PC-9 (cell line): ENCODE measurements at regions not wholly inside any gene's neighbourhood (a gene's known extent, or its start where the extent isn't known, plus 50 kb on each side); places are given as distances from the start of the nearest gene placed in this dataset.
A peak's percentile ranks its signal among the peaks of the same experiment; 100 is the strongest.

Experiments
- BruUV-seq: library from RNA; stranded (reverse); fragments of 400-500 nt; replicated peaks from 2 replicates; lab custom pipeline; 2021; lab: Mats Ljungman, UMichigan
- CTCF ChIA-PET: fragments of 300-600 bp; sonication (Branson Sonifier 250); formaldehyde crosslinking; loops from one replicate; lab custom pipeline; 2022; ENCODE audit warnings: antibody characterized with exemption; lab: Charles Lee
- POLR2A ChIA-PET: fragments of 300-600 bp; sonication (Branson Sonifier 250); formaldehyde crosslinking; loops from one replicate; lab custom pipeline; 2022; ENCODE audit warnings: antibody characterized with exemption; ENCODE audit not compliant: unreplicated experiment; lab: Charles Lee
- DNase-seq, 2 experiments: peaks; one replicate each; pipeline versions ENCODE4 v3.0.0 to v3.0.0-alpha.2; 2015 to 2022; ENCODE audit warnings: mixed read lengths in 1 of 2
- H2AFZ ChIP-seq: fragments of 200-600 bp; sonication (generic); 2 replicates; pipeline ENCODE4 v1.8.1; 2017; ENCODE audit warnings: antibody characterized with exemption
- H3F3A ChIP-seq: fragments of 200-600 bp; sonication (generic); 2 replicates; pipeline ENCODE4 v1.8.1; 2017; ENCODE audit warnings: antibody characterized with exemption, mild to moderate bottlenecking, low read depth; ENCODE audit not compliant: insufficient read depth
- H3K27ac ChIP-seq: fragments of 200-600 bp; sonication (generic); 2 replicates; pipeline ENCODE4 v1.6.1; 2016; ENCODE audit warnings: mixed run types
- H3K27me3 ChIP-seq: fragments of 200-600 bp; sonication (generic); 2 replicates; pipeline ENCODE4 v1.6.1; 2016; ENCODE audit warnings: low read depth, mixed run types; ENCODE audit not compliant: insufficient read depth
- H3K36me3 ChIP-seq: fragments of 200-600 bp; sonication (generic); 2 replicates; pipeline ENCODE4 v1.6.1; 2016; ENCODE audit warnings: low read depth, mixed run types
- H3K4me1 ChIP-seq: fragments of 200-600 bp; sonication (generic); replicated peaks from 2 replicates; pipeline ENCODE4 v1.6.1; 2016; ENCODE audit warnings: mixed run types; ENCODE audit not compliant: insufficient read depth
- H3K4me2 ChIP-seq: fragments of 200-600 bp; sonication (generic); 2 replicates; pipeline ENCODE4 v1.6.1; 2017; ENCODE audit warnings: mixed run types
- H3K4me3 ChIP-seq: fragments of 200-600 bp; sonication (generic); 2 replicates; pipeline ENCODE4 v1.6.1; 2016; ENCODE audit warnings: mixed run types
- H3K79me2 ChIP-seq: fragments of 200-600 bp; sonication (generic); 2 replicates; pipeline ENCODE4 v1.6.1; 2017; ENCODE audit warnings: low read depth, mixed run types
- H3K9me2 ChIP-seq: fragments of 200-600 bp; sonication (generic); 2 replicates; pipeline ENCODE4 v1.8.1; 2017; ENCODE audit warnings: mild to moderate bottlenecking; ENCODE audit not compliant: insufficient read depth
- H3K9me3 ChIP-seq: fragments of 200-600 bp; sonication (generic); 2 replicates; pipeline ENCODE4 v1.8.1; 2016; ENCODE audit warnings: low read depth; ENCODE audit not compliant: insufficient read depth
- H4K20me1 ChIP-seq: fragments of 200-600 bp; sonication (generic); 2 replicates; pipeline ENCODE4 v1.8.1; 2017; ENCODE audit not compliant: insufficient read depth
- CTCF ChIP-seq: fragments of 200-600 bp; sonication (generic); conservative IDR thresholded peaks from 2 replicates; pipeline ENCODE4 v1.6.1; 2017; ENCODE audit warnings: mixed run types, antibody characterized with exemption, mild to moderate bottlenecking, moderate library complexity
- EZH2 ChIP-seq: fragments of 200-600 bp; sonication (generic); IDR thresholded peaks from 2 replicates; pipeline ENCODE4 v1.8.0; 2017; ENCODE audit warnings: antibody characterized with exemption, low read depth
- intact Hi-C: fragments of 100-400 bp; cut with micrococcal nuclease; formaldehyde crosslinking; loops from one replicate; pipeline ENCODE4 v1.10.0; 2022; ENCODE audit not compliant: unreplicated experiment

DNA sequence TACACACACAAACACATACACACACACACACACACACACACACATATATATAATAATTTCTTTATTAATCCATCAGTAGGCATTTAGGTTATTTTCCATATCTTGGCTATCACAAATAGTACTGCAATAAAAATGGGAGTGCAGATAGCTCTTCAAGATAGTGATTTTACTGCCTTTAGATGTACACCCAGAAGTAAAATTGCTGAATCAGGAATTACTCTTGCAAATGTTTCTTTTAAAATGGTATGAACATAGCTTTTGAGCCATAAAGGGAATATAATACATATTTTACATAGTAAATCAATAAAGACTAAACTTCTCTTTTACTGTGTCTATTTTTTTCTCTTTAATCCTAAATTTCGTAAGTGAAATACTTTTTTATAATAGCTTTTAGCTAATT is 1251.1 kb downstream of the ZPLD1 start:
- no peaks in the 10 kb centered on the region for H4K20me1 ChIP-seq
- CTCF ChIA-PET = no interaction called here

GRCh38 chr3:103690536-103690935 is 1255.7 kb downstream of the ZPLD1 start:
- H3F3A ChIP-seq = no peaks in the 10 kb centered on the region
- POLR2A ChIA-PET = no interaction called here
- no peak overlapping the region for H3K4me3 ChIP-seq

More for the DNA sequence above, 1251.1 kb downstream of the ZPLD1 start:
- DNase-seq = no peak
- no peaks in the 10 kb centered on the region for H3K36me3 ChIP-seq
- no peak for TF ChIP-seq EZH2
- no peaks in the 10 kb centered on the region for H3K27me3 ChIP-seq
- H2AFZ ChIP-seq = no peak overlapping the region
- POLR2A ChIA-PET = no interaction called here
- H3K79me2 ChIP-seq = no peaks in the 10 kb centered on the region
- no peaks in the 10 kb centered on the region for H3K9me2 ChIP-seq
- H3K4me2 ChIP-seq = no peak overlapping the region
- intact Hi-C loops = no loop called here
- H3K9me3 ChIP-seq = no peaks in the 10 kb centered on the region
- H3K4me3 ChIP-seq = no peak overlapping the region
- H3F3A ChIP-seq = no peaks in the 10 kb centered on the region
- H3K4me1 ChIP-seq = no peaks in the 10 kb centered on the region
- no TSS peak for BruUV-seq
- H3K27ac ChIP-seq = no peak overlapping the region

DNA sequence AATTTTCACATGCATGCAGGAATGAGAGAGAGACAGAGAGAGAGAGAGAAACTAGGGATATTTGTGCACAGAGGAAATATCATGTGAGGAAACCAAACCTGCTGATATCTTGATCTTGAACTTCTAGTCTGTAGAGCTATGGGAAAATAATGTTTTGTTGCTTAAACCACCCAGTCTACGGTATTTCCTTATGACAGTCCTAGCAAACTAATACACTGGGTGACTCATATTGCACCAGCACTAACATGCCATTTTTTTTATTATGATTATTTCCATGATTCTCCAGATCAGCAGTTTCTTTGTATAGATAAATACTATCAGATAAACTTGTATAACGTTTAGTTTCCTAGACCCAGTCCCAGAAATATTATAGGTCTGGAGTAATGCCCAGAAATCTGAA is 1259.0 kb downstream of the ZPLD1 start:
- POLR2A ChIA-PET = no interaction called here
- intact Hi-C loops = no loop called here
- H3K4me1 ChIP-seq = no peaks in the 10 kb centered on the region
- H3F3A ChIP-seq = no peaks in the 10 kb centered on the region
- H3K27ac ChIP-seq = no peak overlapping the region
- no peaks in the 10 kb centered on the region for H4K20me1 ChIP-seq
- no peaks in the 10 kb centered on the region for H3K27me3 ChIP-seq
- no peaks in the 10 kb centered on the region for H3K9me2 ChIP-seq
- H3K9me3 ChIP-seq = no peaks in the 10 kb centered on the region
- H3K4me3 ChIP-seq = no peak overlapping the region
- CTCF ChIA-PET = no interaction called here
- no peak overlapping the region for H3K4me2 ChIP-seq
- no peaks in the 10 kb centered on the region for H3K36me3 ChIP-seq
- DNase-seq = no peak
- 0 out of 2 replicates have a peak overlapping the region, but pooled peaks have one; percentile 4 for H2AFZ ChIP-seq
- TF ChIP-seq CTCF (no peak), EZH2 (no peak)
- no TSS peak for BruUV-seq
- H3K79me2 ChIP-seq = no peaks in the 10 kb centered on the region

More at GRCh38 chr3:103690536-103690935, 1255.7 kb downstream of the ZPLD1 start:
- no peaks in the 10 kb centered on the region for H3K79me2 ChIP-seq
- no peaks in the 10 kb centered on the region for H3K9me2 ChIP-seq
- no peak for TF ChIP-seq CTCF
- TF ChIP-seq EZH2 = no peak
- H3K4me2 ChIP-seq = no peak overlapping the region
- H3K27me3 ChIP-seq = no peaks in the 10 kb centered on the region
- no peaks in the 10 kb centered on the region for H4K20me1 ChIP-seq
- no peaks in the 10 kb centered on the region for H3K9me3 ChIP-seq
- CTCF ChIA-PET = no interaction called here
- H3K36me3 ChIP-seq = no peaks in the 10 kb centered on the region
- H2AFZ ChIP-seq = no peak overlapping the region
- DNase-seq = peak in 1 of 2 experiments; percentile 34
- H3K27ac ChIP-seq = no peak overlapping the region
- no peaks in the 10 kb centered on the region for H3K4me1 ChIP-seq
- BruUV-seq = no TSS peak
- intact Hi-C loops = no loop called here

DNA sequence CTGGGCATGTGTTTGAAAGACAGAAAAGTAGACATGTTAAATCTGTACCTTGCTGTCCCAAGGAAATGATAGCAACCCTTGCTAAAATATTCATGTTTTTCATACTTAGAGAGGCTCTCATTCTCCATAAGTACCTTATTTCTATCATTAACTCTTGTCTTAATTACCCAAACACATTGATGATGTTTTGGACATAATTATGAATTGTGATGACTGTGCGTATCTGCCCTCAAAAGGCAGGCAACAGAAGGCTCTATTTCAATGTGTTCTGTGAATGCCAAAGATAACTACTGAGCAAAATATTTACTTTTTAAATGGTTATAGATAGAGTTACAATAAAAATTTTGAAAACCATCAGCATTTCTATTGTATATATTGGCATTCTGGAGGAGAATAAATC is 1263.8 kb downstream of the ZPLD1 start:
- H3K79me2 ChIP-seq = no peaks in the 10 kb centered on the region
- POLR2A ChIA-PET = no interaction called here
- H3F3A ChIP-seq = no peaks in the 10 kb centered on the region
- no peak for DNase-seq
- no peak overlapping the region for H2AFZ ChIP-seq
- TF ChIP-seq EZH2 (no peak), CTCF (no peak)
- no peaks in the 10 kb centered on the region for H3K9me3 ChIP-seq
- CTCF ChIA-PET = no interaction called here
- H3K4me2 ChIP-seq = no peak overlapping the region
- H3K27me3 ChIP-seq = no peaks in the 10 kb centered on the region
- H3K36me3 ChIP-seq = no peaks in the 10 kb centered on the region
- H3K27ac ChIP-seq = no peak overlapping the region
- H3K4me1 ChIP-seq = no peaks in the 10 kb centered on the region
- no TSS peak for BruUV-seq
- no peaks in the 10 kb centered on the region for H4K20me1 ChIP-seq
- H3K4me3 ChIP-seq = no peak overlapping the region
- no peaks in the 10 kb centered on the region for H3K9me2 ChIP-seq
- intact Hi-C loops = no loop called here
